RPMI8226 (cell line): ENCODE measurements at regions not wholly inside any gene's neighbourhood (a gene's known extent, or its start where the extent isn't known, plus 50 kb on each side); places are given as distances from the start of the nearest gene placed in this dataset.

ENCODE experiments used
- DNase-seq: peaks from one replicate; pipeline ENCODE4 v3.0.0-alpha.2; 2015

DNA sequence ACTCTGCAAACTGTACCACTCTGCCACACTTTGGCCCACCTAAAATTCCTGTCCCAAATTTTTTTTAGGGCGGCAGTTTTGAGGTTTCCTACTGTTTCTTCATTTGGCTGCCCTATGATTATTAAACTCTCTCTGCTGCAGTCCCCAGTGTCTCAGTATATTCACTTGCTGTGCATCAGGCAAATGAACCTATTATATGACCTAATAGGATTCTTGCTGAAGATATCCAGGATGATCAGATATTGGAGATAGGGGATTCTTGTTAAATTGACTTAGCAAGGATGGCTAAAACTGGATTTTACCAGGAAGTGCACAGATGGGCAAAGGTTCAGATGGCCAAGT lies 410.8 kb upstream of the DDI1 start:
- DNase-seq: no peak

DNA sequence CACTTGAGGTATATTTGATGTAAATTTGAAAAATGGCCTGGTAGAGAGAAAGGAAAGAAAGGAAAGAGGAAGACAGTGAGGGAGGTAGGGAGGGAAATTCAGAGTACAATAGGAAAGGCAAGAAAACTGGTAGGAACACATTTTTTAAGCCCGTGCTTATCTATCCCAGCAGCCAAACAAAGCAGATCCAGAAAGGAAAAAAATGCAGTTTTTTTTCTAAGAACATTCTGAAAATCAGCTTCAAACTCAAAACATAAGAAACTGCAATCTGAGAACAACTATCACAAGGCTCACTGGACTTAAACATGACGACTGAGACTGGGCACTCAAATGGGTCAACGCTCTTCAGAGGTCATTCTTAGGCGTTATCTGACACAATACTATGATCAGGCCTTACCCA lies 408.3 kb upstream of the DDI1 start:
- DNase-seq: no peak

DNA sequence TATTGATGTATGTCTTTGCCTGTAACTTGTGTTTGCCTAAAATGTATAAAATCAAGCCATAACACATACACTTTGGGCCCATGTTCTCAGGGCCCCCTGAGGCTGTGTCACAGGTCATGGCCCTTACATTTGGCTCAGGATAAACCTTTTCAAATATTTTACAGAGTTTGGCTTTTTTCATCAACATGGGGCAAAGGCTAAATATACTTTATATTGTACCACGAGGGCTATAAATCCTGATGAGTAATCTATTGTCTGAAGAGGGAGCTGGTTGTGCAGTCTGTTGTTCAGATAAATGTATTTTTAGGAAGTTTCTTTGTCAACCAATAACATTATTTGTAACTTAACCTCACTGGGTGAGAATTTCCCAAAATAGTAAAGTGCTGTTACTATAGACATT lies 404.6 kb upstream of the DDI1 start:
- DNase-seq: no peak

DNA sequence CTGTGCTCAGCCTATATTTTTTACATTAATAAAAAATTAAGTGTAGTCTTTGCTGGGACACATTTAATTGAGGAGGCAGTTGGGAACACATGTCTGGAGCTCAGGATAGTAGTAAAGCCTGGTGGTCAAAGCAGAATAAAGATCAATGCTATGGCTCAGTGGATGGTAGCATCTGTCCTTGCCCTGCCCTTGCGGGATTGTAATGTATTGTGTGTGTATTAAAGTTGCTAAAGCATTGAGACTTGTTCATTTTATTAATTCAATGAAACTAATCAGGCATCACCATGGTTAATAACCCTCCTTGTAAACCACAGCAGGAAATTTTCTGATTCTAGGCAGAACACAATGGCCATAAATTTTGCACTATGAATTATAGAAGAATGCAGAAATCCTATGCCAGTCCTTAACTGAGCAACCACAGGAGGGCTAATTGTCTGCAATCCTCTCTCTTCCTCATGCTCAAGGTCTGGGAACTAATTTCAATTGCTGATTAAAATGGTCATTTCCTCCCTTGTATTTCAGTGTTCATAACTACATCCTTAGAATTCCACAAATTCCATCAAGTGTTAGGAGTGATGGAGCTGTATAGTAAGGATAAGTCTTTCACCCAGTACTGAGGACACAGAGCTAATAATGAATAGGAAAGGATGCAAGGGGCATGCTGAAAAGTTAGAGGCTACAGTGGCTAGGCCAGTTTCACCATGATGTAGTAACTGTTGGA lies 403.2 kb upstream of the DDI1 start:
- no peak for DNase-seq

DNA sequence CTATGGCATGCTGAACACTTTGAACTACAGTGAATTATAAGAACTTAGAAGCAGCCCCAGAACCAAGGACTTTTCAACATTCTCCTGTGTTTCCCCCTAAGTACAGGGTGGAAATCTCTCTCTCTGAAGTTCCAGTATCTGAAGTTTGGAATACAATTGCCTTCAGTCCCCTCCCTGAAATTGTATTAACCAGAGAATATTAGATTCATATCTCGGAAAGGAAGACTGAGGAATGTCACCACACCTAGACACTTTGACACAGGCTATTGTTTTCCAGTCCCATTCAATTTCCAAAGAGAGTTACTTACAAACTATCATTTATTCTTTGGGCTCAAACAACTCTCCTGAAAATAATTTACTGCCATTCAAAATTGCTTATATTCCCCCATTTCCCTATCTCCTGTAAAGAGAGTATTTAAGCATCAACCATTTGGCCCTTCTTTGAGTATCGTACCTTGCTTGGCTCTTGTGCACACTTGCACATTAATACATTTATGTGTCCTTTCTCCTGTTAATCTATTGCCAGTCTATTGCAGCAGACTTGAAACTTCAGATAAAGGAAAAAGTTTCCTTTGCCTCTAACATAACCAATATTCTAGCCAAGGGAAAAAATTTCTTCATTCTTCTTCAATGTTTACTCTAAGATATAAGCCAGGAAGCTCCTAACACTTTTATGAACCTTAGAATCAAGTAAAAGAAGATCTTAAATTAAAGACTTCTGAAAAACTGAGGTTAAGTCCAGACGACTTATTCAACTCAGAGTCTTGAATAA lies 402.4 kb upstream of the DDI1 start:
- no peak for DNase-seq

DNA sequence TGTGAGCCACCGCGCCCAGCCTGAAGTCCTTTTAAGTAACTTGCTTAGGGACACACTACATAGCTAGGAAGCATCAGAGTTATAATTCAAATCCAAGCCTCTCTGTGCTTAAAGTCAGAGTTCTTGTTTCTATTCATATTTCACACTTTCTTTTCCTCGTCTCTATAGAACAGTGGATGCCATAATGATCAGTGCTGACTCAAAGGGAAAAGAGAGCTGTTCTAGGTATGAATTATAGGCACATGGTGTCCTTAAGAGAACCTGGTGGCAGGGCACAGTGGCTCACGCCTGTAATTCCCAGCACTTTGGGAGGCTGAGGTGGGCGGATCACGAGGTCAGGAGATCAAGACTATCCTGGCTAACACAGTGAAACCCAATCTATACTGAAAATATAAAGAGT lies 400.2 kb upstream of the DDI1 start:
- DNase-seq: no peak

DNA sequence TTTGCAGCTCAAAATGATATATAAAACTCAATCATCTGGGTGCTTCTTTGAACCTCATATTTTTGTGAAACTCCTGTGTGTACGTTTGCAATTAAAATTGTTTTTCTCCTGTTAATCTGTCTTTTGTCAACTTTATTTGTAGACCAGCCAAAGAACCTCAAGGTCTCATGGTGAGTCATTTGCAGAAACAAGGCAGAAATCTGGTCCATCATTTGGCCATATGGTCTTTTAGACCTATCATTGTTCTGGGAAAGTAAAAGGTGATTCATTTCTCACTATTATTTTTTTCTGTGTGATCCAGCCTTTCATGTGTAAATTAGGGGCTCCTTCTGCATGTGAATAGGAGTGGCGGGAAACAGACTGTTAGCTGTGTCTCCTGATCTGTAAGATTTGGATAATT lies 399.1 kb upstream of the DDI1 start:
- no peak for DNase-seq

DNA sequence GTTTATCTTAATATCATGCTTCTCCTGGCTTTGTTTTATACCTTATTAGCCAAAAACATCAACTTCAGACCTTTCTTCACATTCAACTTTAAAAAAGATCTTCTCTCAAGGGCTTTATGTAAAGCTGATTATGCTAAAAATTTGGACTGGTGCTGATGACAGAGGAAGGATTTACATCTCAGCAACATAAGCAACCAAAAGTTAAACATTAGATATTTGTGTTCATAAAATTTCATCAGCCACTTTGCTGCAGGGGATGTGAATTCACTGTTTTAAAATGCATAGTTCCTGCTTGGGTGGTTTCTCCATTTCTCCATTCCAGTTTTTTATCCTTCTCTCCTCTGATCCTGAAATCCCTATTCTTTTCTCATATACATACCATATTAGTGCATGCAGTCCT lies 398.6 kb upstream of the DDI1 start:
- DNase-seq: no peak

DNA sequence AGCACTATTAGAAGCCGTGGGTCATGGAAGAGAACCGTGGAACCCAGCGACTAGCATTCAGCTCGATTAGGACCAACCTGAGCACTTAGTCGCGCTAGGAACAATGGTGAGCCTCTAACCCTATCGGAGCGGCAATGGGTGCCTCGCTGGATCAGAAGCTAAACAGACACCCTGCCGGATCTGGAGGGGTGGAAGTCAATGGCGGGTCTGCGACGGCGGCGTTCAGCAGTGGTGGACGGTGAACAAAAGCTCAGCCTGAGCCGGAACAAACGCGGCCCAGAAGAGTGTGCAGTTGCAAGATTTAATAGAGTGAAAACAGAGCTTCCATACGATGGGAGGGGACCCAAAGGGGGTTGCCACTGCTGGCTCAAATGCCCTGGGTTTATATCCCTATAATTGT lies 391.8 kb upstream of the DDI1 start:
- DNase-seq: no peak

DNA sequence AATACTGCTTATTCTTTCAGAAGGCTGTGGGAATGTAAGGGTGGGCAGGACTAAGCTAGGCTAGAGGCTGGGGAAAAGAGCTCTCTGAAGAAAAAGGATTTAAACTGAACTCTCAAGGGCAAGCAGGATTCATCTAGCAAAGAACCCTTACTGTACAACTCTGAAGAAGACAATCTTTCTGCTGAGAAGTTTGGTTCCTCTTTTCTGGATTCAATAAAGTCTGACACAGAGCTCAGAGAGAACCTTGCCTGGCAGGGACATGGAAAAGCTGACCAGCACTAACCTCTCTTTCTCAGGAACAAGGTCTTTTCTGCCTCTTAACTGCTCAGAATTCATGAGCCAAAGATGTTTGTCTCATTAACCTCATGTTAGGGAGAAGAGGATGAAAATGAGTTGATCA lies 388.4 kb upstream of the DDI1 start:
- no peak for DNase-seq

DNA sequence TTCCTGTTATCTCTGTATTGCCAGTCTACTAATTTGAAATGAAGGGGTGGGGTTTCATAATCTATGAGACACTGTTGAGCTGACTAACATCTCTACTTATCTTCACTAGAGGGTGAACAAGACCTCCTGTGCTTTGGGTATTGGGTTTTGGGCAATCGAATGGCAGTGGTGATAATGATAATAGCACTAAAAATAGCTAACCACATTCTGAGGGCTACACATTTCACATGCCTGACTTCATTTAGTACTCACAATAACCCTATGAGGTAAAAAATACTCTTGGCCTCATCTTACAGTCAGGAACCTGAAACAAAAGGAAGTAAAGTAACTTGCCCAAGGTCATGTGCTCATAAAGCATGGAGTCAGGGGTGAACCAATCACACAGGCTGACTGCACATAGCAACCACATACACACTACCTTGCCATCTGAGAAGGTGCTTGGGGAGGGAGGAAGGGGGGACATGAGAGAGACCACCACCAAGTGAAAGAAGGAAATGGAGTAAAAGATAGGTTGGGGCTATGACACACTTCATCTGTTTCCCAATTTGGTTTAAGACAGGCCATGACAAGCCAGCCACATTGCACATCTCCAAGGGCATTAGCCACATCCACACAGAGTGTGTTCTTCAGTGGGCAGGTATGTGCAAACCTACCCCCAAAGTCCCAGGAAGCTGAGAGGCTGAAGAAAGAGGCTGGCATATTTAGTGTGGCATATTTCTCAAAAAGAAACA lies 387.6 kb upstream of the DDI1 start:
- DNase-seq: no peak

DNA sequence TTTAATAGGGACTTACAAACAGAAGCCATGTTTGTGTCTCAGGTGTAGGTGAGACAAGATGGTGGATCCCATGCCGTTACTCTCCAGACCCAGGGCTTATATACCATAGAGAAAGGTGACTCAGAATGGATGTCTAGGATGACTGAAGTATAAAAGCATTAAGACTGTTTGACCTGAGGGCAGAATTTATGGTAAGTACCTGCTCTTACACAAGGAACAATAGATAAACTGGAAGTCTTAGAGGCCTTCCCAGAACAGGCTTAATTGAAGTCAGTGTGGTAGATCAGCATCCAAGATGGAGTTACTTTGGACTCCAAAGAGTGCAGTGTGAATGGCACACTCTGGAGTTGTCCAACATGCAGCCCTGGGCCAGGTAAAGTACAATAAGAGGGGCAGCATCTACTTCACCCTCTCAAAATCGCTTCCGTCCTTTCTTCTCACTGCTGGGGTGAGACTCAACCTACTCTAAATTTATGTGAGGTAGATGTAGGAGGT lies 387.0 kb upstream of the DDI1 start:
- DNase-seq: no peak

DNA sequence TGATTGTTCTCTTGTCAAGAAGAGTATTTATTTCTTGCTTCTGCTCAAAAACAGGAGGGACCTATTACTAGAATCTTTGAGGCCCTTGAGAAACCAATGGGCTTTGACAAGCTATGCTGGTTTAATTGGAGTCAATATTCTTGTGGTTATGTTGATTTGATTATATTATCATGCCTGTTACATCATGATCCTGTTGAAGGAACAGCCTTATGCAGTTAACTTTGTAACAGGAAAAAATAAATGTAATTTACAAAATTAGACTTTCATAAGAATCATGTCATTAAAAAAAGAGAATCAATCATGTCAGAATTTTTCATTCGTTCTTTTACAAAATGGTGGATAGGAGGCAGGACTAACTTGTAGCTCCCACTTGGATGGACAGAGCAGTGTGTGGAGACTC lies 386.1 kb upstream of the DDI1 start:
- DNase-seq: no peak

DNA sequence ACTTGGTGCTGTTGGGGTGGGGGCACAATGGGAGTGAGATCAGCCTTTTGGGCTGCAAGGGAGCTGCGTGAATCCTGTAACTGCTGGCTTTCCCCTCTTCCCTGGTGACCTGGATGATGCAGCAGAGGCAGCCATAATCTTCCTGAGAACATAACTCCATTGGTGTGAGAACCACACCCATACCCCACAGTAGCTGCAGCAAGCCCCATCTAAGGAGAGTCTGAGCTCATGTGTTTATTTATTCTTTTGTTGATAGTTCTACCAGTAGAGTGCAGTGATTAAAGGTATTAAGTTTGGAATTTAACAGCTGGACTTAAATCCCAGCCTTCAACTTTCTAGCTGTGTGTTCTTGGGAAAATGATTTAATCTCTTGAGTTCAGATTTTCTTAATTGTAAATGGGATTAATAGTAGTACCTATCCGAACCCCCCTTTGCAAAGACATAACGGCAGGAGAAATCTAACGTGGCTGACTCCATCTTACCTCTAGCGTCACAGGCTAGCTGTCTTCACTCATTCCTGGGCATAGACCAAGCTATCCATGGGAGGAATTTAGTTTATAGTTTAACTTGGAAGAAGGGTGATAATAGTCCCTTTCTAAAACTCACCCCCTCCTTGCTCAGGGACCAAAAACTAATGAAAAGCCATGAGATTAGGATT lies 385.0 kb upstream of the DDI1 start:
- DNase-seq: no peak

DNA sequence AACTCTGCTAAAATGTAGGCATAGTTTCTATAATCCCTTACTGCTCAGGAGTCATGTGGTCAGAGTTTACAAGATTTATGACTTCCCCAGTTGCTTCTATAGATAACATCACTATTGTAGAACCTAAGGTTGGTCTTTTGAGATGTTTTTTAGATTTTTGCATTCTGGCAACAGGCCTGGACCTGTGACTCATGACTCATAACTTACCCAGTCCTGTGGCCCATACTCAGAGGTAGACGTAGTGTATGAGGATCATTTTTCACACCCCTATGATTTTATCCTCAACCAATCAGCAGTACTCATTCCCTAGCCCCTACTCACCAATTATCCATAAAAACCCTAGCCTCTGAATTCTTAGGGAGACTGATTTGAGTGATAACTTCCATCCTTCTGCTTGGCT lies 384.4 kb upstream of the DDI1 start:
- DNase-seq: no peak

DNA sequence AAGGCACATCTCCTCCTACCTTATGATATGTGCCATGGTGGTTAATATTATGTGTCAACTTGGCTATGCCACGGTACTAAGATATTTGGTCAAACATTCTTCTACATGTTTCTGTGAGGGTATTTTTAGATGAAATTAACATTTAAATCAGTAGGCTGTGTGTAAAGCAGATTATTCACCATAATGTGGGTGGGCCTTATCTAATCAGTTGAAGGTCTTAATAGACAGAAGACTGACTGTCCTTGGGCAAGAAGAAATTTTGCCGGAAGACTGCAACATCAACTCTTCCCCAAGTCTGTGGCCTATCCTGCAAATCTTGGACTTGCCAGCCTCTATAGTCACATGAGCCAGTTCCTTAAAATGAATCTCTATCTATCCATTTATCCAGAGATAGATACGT lies 380.1 kb upstream of the DDI1 start:
- no peak for DNase-seq

DNA sequence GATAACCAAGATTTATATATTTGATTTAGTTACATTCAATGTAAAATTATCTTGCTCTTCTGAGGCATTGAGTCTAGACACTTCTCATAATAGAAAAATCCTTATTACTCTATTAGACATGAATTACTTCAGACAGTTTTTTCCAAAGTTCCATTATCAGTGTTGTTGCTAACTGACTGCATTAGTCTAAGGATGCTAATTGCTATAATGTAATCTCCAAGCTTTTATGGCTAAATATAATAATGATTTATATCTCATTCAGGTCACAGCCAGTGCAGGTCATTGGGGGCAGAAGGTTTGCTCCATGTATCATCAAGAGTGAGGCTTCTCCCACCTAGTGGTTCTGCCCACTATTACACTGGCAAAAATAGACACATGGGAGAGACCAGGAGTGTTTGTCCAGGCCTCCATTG lies 377.2 kb upstream of the DDI1 start:
- no peak for DNase-seq

DNA sequence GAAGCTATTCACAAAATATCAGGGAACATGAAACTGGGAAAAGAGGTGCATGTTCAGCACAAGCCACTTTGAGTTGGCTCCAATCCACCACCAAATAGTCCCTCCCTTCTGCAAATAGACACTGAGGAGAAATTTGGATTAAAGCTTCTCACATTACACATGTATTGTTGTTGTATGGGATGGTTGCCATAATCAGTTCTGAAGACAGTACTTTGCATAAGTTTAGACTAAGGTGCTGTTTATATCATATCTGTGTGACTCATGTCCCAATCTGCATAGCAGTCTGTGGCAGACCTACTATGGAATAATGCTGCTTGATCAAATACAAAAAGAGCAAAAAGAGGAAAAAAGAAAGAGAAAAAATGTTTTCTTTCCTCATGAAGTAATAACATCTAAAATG lies 376.7 kb upstream of the DDI1 start:
- no peak for DNase-seq

DNA sequence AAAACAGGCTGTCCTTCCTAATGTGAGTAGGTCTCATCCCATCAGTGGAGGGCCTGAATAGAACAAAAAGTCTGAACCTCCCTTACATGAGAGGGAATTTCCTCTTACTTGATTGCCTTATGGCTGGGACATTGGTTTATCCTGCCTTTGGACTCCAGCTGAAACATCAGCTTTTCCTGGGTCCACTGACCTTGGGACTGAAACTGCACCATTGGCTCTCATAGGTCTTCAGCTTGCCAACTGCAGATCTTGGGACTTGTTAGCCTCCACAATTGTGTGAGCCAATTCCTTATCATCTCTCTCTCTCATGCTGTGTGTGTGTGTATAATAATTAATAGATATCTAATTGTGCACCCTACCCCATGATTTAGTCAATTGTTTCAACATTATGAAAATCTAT lies 375.3 kb upstream of the DDI1 start:
- DNase-seq: no peak

DNA sequence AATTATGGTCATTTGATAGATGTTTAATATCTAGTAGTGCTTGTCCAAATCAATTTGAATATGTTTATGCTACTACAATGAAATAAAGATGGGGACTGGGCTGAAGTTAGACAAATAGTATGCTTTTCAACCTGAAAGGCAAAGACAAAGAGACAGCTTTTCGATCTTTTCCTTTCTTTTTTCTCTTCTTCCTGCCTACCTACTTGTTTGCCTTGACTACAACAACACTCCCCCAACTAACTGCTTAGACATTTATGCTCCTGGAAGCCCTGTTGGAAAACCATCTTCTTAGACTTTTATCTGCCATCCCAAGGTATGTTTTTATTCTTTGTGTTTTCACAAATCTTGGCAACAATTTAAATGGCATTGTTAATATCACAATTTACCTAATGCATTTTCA lies 374.4 kb upstream of the DDI1 start:
- DNase-seq: no peak

DNA sequence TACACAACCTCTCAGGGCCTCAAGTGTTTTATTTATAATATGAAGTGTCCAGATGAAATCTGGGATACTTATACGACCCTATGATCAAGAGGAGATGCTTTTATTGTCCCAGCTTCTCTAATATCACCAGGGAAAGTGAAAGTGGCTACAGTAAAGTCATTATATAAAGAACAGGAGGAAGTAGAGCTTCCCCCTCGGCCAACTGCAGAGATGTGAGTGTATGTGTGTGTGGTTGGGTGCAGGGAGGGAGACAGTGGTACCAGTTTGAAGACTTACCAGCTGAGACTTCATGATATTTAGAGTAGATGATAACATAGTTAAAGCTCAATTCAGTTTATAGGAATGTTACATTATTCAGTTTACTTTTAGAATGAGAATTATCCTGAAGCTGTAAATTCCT lies 373.6 kb upstream of the DDI1 start:
- DNase-seq: no peak

DNA sequence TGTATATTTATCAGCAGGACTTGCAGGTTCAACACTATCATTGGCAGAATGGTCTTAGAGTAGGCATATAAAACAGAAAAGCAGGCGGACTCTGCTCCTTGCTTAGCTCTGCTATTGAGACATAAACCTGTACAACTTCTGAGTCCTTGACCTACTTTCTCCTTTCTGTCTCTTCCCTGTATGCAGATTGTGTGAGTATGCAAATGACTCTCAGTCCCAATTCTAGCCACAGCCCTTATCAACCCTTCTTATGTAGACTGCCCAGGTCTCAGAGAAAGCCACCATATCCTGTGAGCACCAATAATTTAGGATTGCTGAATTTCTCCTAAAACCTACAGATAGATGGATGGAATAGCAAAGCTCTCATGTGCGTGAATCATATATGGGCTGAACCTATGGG lies 367.6 kb upstream of the DDI1 start:
- no peak for DNase-seq

DNA sequence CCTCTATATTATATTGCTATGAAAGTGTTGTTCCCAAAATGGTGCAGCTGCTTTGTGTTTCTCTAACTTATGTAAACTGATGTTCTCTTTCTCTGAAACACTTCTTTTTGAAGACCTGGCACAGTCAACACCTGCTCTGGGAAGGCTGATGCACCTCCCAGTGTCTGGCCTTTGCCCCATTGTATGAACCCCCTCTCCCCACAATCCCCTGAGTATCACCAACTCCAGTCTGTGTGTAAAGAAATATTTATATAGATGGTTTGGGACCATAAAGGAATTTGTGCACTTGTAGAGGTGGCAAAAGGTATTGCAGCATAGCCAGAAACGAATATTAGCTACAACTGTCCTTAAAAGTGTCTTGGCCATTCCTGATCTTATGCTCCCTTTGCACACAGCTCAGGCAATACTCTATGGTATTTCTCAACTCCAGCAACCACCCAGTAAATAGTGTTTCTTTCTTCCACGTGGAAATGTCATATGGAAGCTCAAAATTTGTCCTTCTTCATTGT lies 365.2 kb upstream of the DDI1 start:
- no peak for DNase-seq
